NB4 (cell line): ENCODE measurements at regions not wholly inside any gene's neighbourhood (a gene's known extent, or its start where the extent isn't known, plus 50 kb on each side); places are given as distances from the start of the nearest gene placed in this dataset.

Experiments used
- POLR2A ChIP-seq: IDR thresholded peaks from 2 replicates; pipeline ENCODE4 v1.6.1; 2011; ENCODE audit warnings: mild to moderate bottlenecking; ENCODE audit not compliant: insufficient read length; ENCODE audit errors: extremely low read depth
- TF ChIP-seq, protein P1 (sequence below): IDR thresholded peaks from one replicate; pipeline ENCODE4 v1.5.1; 2012; ENCODE audit warnings: low read depth, low read length

DNA sequence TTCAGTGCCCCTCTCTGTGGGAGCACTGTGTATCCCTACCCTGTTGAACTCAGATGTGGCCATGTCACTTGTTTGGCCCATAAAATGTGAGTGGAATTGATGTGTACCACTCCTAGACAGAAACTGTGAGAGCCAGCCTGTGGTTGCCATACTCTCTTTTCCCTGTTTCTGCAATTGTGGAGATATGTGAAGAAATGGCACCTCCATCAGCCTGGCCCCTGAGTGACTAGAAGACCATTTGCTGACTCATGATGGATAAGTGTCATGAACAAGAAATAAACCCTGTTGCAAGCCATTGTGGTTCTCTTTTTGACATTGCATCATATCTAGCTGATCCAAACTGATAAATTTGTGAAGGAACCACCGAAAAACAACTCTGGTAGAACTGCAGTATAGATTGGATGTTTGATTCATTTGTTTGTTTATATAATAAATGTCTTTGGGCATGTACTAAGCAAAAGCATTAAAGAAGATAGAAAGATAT, 193.7 kb upstream of the FOXN2 start:
- TF ChIP-seq, protein P1, sequence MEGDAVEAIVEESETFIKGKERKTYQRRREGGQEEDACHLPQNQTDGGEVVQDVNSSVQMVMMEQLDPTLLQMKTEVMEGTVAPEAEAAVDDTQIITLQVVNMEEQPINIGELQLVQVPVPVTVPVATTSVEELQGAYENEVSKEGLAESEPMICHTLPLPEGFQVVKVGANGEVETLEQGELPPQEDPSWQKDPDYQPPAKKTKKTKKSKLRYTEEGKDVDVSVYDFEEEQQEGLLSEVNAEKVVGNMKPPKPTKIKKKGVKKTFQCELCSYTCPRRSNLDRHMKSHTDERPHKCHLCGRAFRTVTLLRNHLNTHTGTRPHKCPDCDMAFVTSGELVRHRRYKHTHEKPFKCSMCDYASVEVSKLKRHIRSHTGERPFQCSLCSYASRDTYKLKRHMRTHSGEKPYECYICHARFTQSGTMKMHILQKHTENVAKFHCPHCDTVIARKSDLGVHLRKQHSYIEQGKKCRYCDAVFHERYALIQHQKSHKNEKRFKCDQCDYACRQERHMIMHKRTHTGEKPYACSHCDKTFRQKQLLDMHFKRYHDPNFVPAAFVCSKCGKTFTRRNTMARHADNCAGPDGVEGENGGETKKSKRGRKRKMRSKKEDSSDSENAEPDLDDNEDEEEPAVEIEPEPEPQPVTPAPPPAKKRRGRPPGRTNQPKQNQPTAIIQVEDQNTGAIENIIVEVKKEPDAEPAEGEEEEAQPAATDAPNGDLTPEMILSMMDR, result no peak
- no peak for TF ChIP-seq POLR2A
